GM19463 (cell line): ENCODE measurements at regions not wholly inside any gene's neighbourhood (a gene's known extent, or its start where the extent isn't known, plus 50 kb on each side); places are given as distances from the start of the nearest gene placed in this dataset.

Source experiments
- ATAC-seq: cut with Tn5 transposase; IDR thresholded peaks from one replicate; pipeline ENCODE4 v1.9.1; 2021; ENCODE audit warnings: mild to moderate bottlenecking, moderate library complexity; ENCODE audit not compliant: unreplicated experiment

GRCh38 chr12:116381240-116381743 lies 103.8 kb upstream of the MED13L start:
- no peak for ATAC-seq

- ATAC-seq, result no peak
These were observed 104.5 kb upstream of the MED13L start for GRCh38 chr12:116381744-116382685.

GRCh38 chr12:116382686-116383530 lies 105.4 kb upstream of the MED13L start:
- ATAC-seq, result no peak

GRCh38 chr12:116384175-116384574 lies 106.7 kb upstream of the MED13L start:
- ATAC-seq, result no peak

- ATAC-seq, result no peak
These were observed 107.4 kb upstream of the MED13L start for GRCh38 chr12:116384691-116385485.

- no peak for ATAC-seq
These were observed 108.2 kb upstream of the MED13L start for GRCh38 chr12:116385486-116386217.

GRCh38 chr12:116389326-116389725 lies 111.8 kb upstream of the MED13L start:
- ATAC-seq, result no peak

GRCh38 chr12:116389990-116390389 lies 112.5 kb upstream of the MED13L start:
- no peak for ATAC-seq

GRCh38 chr12:116390401-116391335 lies 113.2 kb upstream of the MED13L start:
- ATAC-seq, result no peak

- no peak for ATAC-seq
These were observed 114.0 kb upstream of the MED13L start for GRCh38 chr12:116391501-116391900.

GRCh38 chr12:116392061-116392460 lies 114.6 kb upstream of the MED13L start:
- ATAC-seq, result no peak

GRCh38 chr12:116393255-116393654 lies 115.8 kb upstream of the MED13L start:
- ATAC-seq, result no peak

- ATAC-seq, result no peak
These were observed 116.6 kb upstream of the MED13L start for GRCh38 chr12:116393859-116394650.

- no peak for ATAC-seq
These were observed 117.9 kb upstream of the MED13L start for GRCh38 chr12:116395396-116395795.

- ATAC-seq, result no peak
These were observed 119.7 kb upstream of the MED13L start for GRCh38 chr12:116397148-116397547.

- ATAC-seq, result no peak
These were observed 120.7 kb upstream of the MED13L start for GRCh38 chr12:116398193-116398592.

GRCh38 chr12:116399055-116399454 lies 121.6 kb upstream of the MED13L start:
- no peak for ATAC-seq
